Esophagus muscularis mucosa (tissue), 3 donors: ENCODE measurements at regions not wholly inside any gene's neighbourhood (a gene's known extent, or its start where the extent isn't known, plus 50 kb on each side); places are given as distances from the start of the nearest gene placed in this dataset.

Source experiments
- CTCF ChIP-seq, 3 experiments: fragments of 200-600 bp in 2 of 3; fragments of 450-650 bp in 1 of 3; sonication (generic) in 2 of 3; IDR thresholded peaks; one replicate each; pipeline ENCODE4 v1.5.1; 2017 to 2019; ENCODE audit warnings: antibody characterized with exemption in 3 of 3, mild to moderate bottlenecking in 2 of 3, moderate library complexity in 1 of 3
- POLR2A ChIP-seq: fragments of 450-650 bp; IDR thresholded peaks from one replicate; pipeline ENCODE4 v1.6.1; 2017; ENCODE audit warnings: antibody characterized with exemption, moderate library complexity, mild to moderate bottlenecking, low read depth
- POLR2AphosphoS5 ChIP-seq, 2 donors: sonication (generic); formaldehyde crosslinking; IDR thresholded peaks; one replicate each; pipeline ENCODE4 v1.6.1; 2017; ENCODE audit warnings: antibody characterized with exemption in 2 of 2

DNA sequence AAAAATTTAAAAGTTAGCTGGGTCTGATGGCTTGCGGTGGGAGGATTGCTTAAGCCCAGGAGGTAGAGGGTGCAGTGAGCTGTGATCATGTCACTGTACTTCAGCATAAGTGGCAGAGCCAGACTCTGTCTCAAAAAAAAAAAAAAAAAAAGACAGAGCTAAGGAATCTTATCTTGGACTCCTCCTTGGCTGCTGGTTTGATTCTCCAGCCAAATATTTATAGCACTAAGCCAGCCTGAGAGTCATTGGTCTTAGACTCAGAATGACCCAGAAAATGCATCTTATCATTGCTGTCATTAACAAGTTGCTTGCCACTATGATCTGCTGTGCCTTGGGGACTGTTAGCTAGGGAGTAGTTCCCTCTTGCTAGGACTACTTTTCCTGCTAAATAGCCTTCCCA lies 164.7 kb downstream of the GNAT3 start:
- TF ChIP-seq CTCF (IDR thresholded peaks at IDR 0.05): no peak
- no peak for TF ChIP-seq POLR2A
- TF ChIP-seq POLR2AphosphoS5 (IDR thresholded peaks at IDR 0.05): no peak
